AG09309 (cell line): ENCODE measurements at regions not wholly inside any gene's neighbourhood (a gene's known extent, or its start where the extent isn't known, plus 50 kb on each side); places are given as distances from the start of the nearest gene placed in this dataset.

Experiments used
- DNase-seq: peaks from one replicate; pipeline ENCODE4 v3.0.0-alpha.2; 2010; ENCODE audit warnings: low read depth
- H3K4me3 ChIP-seq: 2 replicates; pipeline ENCODE4 v1.5.1; 2011; ENCODE audit warnings: mild to moderate bottlenecking, low read depth, low read length, moderate library complexity; ENCODE audit not compliant: control insufficient read depth
- TF ChIP-seq, protein P1 (sequence below): IDR thresholded peaks from 2 replicates; pipeline ENCODE4 v1.5.1; 2011; ENCODE audit warnings: mild to moderate bottlenecking, low read depth, low read length, inconsistent platforms; ENCODE audit not compliant: insufficient read depth, control insufficient read depth; ENCODE audit errors: missing control alignments

DNA sequence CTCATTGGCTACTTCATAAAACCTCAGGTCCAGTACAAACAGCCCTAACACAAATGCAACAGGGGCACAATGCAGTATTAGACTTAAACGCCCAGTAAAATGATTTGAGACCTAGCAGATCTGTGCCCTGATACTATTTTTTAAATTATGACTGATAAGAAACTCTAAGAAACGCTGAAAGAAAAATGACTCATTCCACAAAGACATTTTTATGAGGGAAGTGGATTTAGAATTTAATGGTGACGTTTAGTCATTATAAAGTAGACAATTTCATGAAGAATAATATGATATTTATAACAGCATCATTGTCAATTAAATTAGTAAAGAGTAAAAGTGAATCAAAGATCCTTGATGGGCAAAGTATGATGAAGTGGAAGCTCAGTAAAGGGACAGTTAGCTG lies 80.4 kb upstream of the DHX40 start:
- H3K4me3 ChIP-seq, result no peak overlapping the region
- TF ChIP-seq, protein P1, sequence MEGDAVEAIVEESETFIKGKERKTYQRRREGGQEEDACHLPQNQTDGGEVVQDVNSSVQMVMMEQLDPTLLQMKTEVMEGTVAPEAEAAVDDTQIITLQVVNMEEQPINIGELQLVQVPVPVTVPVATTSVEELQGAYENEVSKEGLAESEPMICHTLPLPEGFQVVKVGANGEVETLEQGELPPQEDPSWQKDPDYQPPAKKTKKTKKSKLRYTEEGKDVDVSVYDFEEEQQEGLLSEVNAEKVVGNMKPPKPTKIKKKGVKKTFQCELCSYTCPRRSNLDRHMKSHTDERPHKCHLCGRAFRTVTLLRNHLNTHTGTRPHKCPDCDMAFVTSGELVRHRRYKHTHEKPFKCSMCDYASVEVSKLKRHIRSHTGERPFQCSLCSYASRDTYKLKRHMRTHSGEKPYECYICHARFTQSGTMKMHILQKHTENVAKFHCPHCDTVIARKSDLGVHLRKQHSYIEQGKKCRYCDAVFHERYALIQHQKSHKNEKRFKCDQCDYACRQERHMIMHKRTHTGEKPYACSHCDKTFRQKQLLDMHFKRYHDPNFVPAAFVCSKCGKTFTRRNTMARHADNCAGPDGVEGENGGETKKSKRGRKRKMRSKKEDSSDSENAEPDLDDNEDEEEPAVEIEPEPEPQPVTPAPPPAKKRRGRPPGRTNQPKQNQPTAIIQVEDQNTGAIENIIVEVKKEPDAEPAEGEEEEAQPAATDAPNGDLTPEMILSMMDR, result no peak
- DNase-seq, result no peak

DNA sequence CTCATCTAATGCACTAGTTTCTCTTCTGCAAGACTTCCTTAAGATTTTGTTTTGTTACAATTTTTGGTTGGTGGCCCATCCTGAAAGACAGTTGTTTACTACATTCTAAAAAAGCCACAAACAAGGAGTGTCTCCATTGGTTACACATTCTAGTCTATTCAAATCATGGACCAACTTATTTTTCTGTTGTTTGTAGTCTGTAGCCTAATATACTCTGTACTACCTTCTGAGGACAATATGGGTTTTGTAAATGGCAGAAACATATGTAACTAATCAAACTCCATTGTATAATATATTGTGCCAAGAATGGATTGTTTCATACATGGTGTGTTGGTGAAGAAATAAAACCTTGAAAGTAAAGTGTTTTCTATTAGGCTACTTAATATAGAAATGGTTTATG lies 79.5 kb upstream of the DHX40 start:
- DNase-seq, result no peak
- TF ChIP-seq, protein P1, result no peak
- no peak overlapping the region for H3K4me3 ChIP-seq

DNA sequence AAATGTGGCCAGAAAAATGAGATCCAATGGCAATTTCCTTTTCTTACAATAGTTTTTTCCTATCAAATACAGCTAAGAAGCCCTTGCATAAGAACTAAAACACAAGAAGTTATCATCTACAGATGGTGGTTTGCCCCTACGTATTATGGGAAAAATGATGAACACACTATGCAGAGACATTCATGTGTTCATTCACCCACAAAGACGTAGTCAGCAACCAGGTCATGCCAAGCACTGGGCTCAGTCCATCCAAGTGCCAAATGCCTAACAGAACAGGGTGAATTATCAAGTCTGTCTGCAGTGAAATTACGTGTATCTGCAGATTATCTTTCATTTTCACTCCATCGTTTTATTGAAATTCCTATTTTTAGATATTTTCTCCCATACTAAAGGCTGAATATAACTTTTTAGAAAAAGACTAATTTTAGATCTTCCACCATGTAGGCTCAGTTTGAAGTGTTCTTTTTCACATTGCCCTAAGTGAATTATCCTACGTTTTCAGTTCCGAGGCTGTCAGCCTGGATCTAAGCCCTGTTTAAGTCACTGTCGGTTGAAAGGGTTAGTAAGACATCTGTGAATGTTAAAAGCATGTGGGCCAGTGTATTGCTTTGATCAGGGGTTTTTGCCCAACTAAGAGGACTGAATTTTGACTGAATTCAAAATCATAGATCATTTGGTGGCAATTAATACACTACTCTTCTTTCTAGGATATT lies 78.1 kb upstream of the DHX40 start:
- peak; percentile 23 for DNase-seq
- TF ChIP-seq, protein P1, result no peak

DNA sequence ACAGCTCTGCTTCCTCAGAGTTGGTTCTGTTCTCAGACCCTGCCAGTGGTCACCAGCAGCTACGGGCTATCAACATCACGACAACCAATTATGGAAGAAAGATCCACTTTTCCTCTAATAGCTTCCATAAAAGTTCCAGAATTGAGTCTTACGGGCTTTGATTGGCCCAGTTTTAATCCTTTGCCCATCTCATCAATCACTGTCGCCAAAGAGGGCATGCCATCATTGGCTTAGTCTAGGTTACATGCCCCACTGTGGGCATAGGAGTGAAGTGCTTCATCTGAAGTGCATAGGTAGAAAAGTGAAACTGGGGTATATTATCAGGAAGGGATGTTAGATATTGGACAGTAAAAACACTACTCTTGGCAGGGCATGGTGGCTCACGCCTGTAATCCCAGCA lies 76.6 kb upstream of the DHX40 start:
- no peak for DNase-seq
- TF ChIP-seq, protein P1, result no peak
- no peak overlapping the region for H3K4me3 ChIP-seq

More for the DNA sequence above, 78.1 kb upstream of the DHX40 start:
- no peak overlapping the region for H3K4me3 ChIP-seq

DNA sequence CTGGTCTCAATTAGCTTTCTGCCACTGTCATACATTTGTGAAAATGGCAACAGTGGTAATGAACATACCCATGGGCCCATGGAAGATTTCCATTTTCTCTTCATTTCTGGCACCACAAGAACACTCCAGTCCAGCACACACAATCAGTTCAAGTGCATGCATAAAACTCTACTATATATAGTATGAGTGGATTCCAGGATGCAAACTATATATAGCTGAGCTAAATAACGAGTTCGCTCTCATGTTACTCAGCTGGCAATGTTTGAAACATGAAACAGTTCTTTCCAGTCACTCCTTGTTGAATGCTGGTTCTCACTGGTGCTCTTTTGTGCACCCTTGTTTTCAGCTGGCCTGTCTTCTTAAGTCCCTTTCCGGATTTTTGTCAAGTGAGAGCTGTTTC lies 75.2 kb upstream of the DHX40 start:
- no peak overlapping the region for H3K4me3 ChIP-seq
- TF ChIP-seq, protein P1, result no peak
- no peak for DNase-seq

DNA sequence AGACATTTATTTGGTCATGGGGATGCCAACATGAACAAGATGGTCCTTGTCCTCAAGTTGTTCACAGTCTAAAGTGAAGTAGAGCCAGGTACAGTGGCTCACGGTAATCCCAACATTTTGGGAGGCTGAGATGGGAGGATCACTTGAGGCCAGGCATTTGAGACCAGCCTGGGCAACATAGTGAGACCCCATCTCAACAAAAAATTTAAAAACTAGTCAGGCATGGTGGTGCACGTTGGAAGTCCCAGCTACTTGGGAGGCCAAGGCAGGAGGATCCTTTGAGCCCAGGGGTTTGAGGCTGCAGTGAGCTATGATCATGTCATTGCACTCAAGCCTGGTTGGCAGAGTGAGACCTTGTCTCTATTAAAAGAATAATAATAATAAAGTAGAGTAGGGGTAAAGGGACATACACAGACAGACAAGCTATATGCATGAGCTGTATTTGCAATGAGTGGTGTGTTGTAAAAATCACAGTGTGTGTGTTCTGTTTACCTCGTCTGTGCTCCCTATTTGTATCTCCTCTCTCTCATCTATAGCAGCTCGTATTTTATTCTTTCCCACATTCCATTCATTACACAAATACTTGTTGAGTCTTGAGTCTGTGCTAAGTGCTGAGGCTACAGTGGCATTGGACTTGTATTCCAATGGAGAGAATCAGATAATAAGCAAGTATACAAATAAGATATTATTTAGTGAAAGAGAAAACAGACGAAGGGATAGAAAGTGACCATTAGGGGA lies 73.9 kb upstream of the DHX40 start:
- no peak overlapping the region for H3K4me3 ChIP-seq
- TF ChIP-seq, protein P1, result no peak
- DNase-seq, result no peak

DNA sequence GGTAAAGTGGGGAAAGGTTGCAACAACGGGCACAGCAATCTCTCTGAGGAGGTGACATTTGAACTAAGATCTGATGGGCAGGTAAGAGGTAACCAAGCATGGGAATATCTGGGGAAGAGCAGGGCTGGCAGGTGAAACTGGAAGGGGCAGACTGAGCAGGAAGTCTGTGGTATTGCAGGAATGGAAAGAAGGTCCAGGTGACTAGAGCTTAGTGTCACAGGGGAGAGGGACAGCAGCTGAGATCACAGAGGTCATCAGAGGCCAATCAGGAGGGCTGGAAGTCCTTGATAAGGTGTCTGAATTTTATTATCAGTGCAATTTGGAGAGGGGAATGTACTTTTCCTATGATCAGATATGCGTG lies 73.3 kb upstream of the DHX40 start:
- no peak for DNase-seq
- TF ChIP-seq, protein P1, result no peak
- no peak overlapping the region for H3K4me3 ChIP-seq
